ENCODE measurements at regions not wholly inside any gene's neighbourhood (a gene's known extent, or its start where the extent isn't known, plus 50 kb on each side); places are given as distances from the start of the nearest gene placed in this dataset.

DNA sequence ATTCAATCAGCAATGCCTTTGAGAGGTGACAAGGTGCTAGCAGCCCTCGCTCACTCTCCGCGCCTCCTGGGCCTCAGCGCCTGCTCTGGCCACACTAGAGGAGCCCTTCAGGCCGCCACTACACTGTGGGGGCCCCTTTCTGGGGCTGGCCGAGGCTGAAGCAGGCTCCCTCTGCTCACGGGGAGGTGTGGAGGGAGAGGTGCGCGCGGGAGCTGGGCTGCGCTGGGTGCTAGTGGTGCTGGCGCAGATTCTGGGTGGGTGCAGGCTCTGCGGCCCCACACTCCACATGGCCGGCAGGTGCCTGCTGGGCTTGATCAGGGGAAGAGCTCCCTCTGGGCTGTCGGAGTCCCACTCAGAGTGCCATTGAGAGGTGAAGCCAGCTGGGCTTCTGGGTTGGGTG, 351.0 kb downstream of the GASK1B start:
- FAIRE-seq (no peak), DNase-seq (ENCODE audit: insufficient read length, low spot score) (no peak)
- TF ChIP-seq TAF1 (IDR thresholded peaks at IDR 0.05; ENCODE audit: low read depth, low read length): no peak
- TF ChIP-seq POLR2A (IDR thresholded peaks at IDR 0.05; ENCODE audit: low read depth, low read length): no peak
- TF ChIP-seq POLR2AphosphoS5 (IDR thresholded peaks at IDR 0.05; ENCODE audit: low read depth, low read length): no peak
- TF ChIP-seq SPI1 (IDR thresholded peaks at IDR 0.05; ENCODE audit: low read depth, low read length): no peak
- TF ChIP-seq PAX5 (IDR thresholded peaks at IDR 0.05; ENCODE audit: insufficient read depth, low read length, severe bottlenecking): no peak
- no peak for TF ChIP-seq POU2F2 (IDR thresholded peaks at IDR 0.05; ENCODE audit: low read depth, low read length)

DNA sequence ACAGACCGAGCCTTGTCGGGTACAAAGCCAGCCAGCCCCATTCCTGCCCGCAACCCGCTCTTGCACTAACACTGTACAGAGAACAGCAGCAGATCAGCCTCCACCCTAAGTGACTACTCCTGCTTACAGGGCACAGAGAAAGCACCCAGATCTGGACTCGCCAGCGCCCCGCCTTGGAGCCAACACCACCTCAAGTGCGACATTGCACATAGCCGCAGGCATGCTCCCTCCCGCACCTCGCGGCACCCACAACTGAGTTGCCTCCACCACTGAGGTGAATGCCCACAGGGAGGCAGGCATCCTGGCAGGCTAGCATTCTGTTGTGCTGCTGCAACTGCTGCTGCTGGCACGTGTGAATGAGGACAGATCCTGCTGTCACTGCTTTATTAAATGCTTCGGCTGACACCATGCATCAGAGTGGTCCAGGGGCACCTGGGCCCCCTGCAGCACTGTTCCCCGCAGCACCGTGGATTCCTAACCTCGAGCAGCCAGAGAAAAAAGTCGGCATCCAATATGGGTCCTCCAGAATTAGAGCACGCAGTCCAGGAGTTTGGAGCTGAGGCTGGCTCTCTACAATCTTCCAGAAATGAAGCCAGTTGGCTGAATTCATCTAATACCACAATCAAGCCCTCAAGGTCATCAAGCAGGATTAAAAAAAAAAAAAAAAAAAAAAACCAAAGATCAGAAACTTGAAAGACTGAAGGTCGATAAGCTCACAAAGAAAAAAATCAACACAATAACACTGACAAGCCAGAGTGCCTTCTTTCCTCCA, 352.9 kb downstream of the GASK1B start:
- TF ChIP-seq POU2F2 (IDR thresholded peaks at IDR 0.05; ENCODE audit: low read depth, low read length) (no peak), TAF1 (IDR thresholded peaks at IDR 0.05; ENCODE audit: low read depth, low read length) (no peak), POLR2AphosphoS5 (IDR thresholded peaks at IDR 0.05; ENCODE audit: low read depth, low read length) (no peak), POLR2A (IDR thresholded peaks at IDR 0.05; ENCODE audit: low read depth, low read length) (no peak), SPI1 (IDR thresholded peaks at IDR 0.05; ENCODE audit: low read depth, low read length) (no peak), PAX5 (IDR thresholded peaks at IDR 0.05; ENCODE audit: insufficient read depth, low read length, severe bottlenecking) (no peak)
- FAIRE-seq (no peak), DNase-seq (ENCODE audit: insufficient read length, low spot score) (no peak)

DNA sequence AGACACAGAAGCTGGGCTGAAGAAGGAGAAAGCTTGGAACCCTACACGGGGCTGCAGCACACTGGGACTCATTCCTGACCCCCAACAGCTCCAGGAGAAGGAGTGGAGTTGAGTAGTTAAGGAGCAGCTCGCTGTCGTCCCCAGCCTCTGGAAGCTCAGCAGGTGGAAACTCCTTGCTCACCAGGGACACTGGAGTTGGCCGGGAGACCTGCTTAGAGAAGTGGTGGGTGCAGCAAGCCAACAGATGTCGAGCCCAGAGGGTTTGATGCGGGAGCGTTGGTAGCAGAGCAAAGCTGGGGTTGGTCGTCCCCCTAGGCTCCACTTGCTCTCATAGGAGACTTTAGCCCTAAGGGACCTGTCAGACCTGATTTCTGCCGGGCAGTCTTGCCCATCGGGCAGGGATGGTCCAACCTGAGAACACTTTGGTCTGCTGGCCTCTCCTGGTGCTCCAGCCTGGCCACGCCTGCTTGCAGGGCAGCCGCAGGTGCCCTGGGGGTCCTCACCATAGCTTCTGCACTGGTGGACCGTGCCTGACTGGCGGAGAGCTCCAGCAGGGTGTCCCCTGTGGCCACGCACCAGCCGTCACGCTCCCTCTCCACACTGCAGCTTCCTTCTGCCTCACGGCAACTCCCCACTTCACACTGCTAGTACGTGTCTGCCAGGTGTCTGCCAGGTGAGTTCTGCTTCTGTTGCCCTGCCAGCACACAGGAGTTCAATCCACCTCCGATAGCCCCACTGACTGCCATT, 353.7 kb downstream of the GASK1B start:
- TF ChIP-seq POU2F2 (IDR thresholded peaks at IDR 0.05; ENCODE audit: low read depth, low read length) (no peak), PAX5 (IDR thresholded peaks at IDR 0.05; ENCODE audit: insufficient read depth, low read length, severe bottlenecking) (no peak), POLR2AphosphoS5 (IDR thresholded peaks at IDR 0.05; ENCODE audit: low read depth, low read length) (no peak), TAF1 (IDR thresholded peaks at IDR 0.05; ENCODE audit: low read depth, low read length) (no peak), SPI1 (IDR thresholded peaks at IDR 0.05; ENCODE audit: low read depth, low read length) (no peak), POLR2A (IDR thresholded peaks at IDR 0.05; ENCODE audit: low read depth, low read length) (no peak)
- FAIRE-seq (no peak), DNase-seq (ENCODE audit: insufficient read length, low spot score) (no peak)

DNA sequence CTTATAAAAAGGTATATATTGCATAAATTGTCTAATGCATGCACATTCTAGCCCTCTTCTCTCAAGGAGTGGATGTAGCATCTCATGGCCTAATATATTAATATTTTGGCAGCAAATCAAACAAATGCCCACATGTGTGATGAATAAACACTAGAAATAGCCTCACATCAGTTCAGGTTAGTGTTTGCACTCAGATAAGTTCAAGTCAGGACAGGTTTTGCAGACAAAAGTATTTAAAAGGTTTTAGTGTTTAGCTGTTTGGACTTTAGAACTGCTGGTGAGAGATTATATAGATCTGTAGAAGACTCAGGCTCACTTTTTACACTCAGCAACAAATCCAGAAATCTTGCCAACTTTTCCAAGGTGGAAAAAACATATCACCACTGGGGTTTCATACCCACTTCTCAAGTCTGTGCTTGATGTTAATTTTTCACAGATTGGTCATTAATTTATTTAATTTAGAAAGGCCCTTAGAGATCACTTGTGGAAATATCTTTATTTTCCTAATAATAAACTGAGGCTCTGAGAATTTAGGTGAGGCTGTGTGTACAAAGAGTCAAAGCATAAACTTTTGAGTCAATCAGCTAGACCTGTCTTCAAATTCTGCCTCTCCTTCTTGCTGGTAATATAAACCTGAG, 362.6 kb downstream of the GASK1B start:
- no peak for FAIRE-seq
- TF ChIP-seq POLR2AphosphoS5 (IDR thresholded peaks at IDR 0.05; ENCODE audit: low read depth, low read length) (no peak), POU2F2 (IDR thresholded peaks at IDR 0.05; ENCODE audit: low read depth, low read length) (no peak), SPI1 (IDR thresholded peaks at IDR 0.05; ENCODE audit: low read depth, low read length) (no peak), TAF1 (IDR thresholded peaks at IDR 0.05; ENCODE audit: low read depth, low read length) (no peak), POLR2A (IDR thresholded peaks at IDR 0.05; ENCODE audit: low read depth, low read length) (no peak), PAX5 (IDR thresholded peaks at IDR 0.05; ENCODE audit: insufficient read depth, low read length, severe bottlenecking) (no peak)
- no peak for DNase-seq (ENCODE audit: insufficient read length, low spot score)

DNA sequence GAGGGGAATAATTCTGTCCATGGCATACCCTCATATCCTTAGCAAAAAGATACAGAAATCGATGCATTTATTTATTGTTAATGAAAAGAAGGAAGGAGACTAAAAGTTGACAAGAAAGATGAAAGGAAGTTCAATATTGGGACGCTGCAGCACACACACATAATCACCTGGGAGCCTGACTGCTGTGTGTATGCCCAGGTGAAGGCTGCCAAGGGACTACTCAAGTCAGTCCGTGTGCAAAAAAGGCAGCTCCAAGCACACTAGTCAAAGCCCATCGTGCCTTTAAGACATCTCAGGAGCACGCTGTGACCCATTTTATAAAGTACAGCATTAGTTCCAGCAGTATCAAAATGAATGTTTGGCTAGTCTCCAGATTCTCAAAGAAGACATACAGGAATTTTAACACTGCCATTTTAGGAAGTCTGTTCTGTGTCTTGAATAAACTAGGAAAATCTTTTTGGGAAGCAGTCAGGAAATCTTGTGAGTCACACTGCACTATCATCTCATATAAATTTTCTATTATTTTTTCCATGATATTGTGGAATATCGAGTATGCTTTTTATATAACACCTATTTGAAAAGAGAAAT, 363.9 kb downstream of the GASK1B start:
- FAIRE-seq: no peak
- no peak for DNase-seq (ENCODE audit: insufficient read length, low spot score)
- TF ChIP-seq POLR2AphosphoS5 (IDR thresholded peaks at IDR 0.05; ENCODE audit: low read depth, low read length) (no peak), POU2F2 (IDR thresholded peaks at IDR 0.05; ENCODE audit: low read depth, low read length) (no peak), TAF1 (IDR thresholded peaks at IDR 0.05; ENCODE audit: low read depth, low read length) (no peak), SPI1 (IDR thresholded peaks at IDR 0.05; ENCODE audit: low read depth, low read length) (no peak), POLR2A (IDR thresholded peaks at IDR 0.05; ENCODE audit: low read depth, low read length) (no peak), PAX5 (IDR thresholded peaks at IDR 0.05; ENCODE audit: insufficient read depth, low read length, severe bottlenecking) (no peak)

DNA sequence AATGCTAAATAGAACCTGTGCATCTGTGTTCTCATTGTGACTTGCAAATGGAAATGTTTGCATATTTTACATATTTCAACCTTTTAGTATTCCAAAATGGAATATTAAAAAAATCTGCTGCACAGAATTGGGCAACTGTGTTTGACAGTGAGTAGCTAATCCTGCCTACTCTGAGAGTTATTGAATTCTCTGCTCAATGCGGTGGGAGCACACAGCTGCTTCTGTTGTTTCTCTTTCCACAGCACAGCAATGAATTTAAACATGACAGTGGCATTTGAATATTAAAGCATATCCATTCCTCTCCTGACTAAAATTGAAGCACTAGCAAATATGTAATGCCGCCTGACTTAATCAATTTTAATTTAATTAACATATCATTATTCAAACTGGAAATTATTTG, 366.6 kb downstream of the GASK1B start:
- FAIRE-seq (no peak), DNase-seq (ENCODE audit: insufficient read length, low spot score) (no peak)
- TF ChIP-seq POLR2A (IDR thresholded peaks at IDR 0.05; ENCODE audit: low read depth, low read length): no peak
- no peak for TF ChIP-seq PAX5 (IDR thresholded peaks at IDR 0.05; ENCODE audit: insufficient read depth, low read length, severe bottlenecking)
- no peak for TF ChIP-seq POU2F2 (IDR thresholded peaks at IDR 0.05; ENCODE audit: low read depth, low read length)
- TF ChIP-seq TAF1 (IDR thresholded peaks at IDR 0.05; ENCODE audit: low read depth, low read length): no peak
- TF ChIP-seq SPI1 (IDR thresholded peaks at IDR 0.05; ENCODE audit: low read depth, low read length): no peak
- no peak for TF ChIP-seq POLR2AphosphoS5 (IDR thresholded peaks at IDR 0.05; ENCODE audit: low read depth, low read length)

DNA sequence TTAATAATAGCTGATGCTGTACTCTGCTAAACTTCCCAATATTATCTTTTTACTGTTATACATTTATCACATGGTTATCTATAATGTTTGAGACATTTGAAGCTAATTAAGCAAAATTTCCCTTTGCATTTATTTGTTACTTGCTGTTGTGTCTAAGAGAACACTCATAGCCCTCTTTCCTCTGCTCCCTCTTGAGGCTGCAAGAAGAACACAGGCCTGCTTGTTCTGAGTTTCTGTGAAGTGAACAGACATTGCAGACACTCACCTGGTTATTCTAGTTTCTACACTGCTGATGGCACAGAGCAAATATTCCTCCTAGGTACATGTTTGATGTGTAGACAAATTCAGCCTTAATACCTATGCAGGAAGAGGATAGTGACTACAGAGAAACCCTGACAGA, 367.8 kb downstream of the GASK1B start:
- FAIRE-seq (no peak), DNase-seq (ENCODE audit: insufficient read length, low spot score) (no peak)
- no peak for TF ChIP-seq POLR2AphosphoS5 (IDR thresholded peaks at IDR 0.05; ENCODE audit: low read depth, low read length)
- no peak for TF ChIP-seq SPI1 (IDR thresholded peaks at IDR 0.05; ENCODE audit: low read depth, low read length)

DNA sequence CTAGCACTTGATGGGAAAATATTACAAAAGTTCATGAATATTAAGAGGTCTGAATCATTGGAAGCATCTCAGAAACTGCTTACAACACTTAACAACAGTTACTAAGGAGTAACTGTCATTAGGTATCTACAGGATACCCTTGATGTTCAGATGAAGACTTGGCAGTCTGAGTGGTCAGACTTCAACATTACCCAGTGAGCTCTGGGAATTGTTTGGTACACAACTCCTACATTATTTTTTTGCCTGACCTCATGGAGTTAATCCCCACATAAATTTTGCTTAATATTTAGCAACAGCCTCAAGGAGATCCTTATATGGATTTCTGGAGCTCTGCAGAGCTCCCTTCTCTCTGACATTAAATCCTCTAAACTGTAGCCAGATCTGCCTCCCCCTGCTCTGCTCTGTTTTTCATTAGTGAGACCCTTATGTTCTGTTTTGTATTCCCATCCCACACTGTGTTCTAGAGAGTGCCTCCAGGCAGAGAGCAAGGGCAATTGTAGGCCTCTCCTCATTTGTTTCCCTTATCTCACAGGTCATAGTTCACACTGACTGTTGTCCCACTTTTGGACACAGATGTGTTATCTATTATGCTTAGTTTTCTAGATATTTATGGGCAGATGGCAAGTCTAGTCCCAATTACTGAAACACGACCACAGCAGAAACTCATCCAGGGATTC, 368.8 kb downstream of the GASK1B start:
- TF ChIP-seq SPI1 (IDR thresholded peaks at IDR 0.05; ENCODE audit: low read depth, low read length) (no peak), PAX5 (IDR thresholded peaks at IDR 0.05; ENCODE audit: insufficient read depth, low read length, severe bottlenecking) (no peak), POLR2A (IDR thresholded peaks at IDR 0.05; ENCODE audit: low read depth, low read length) (no peak), TAF1 (IDR thresholded peaks at IDR 0.05; ENCODE audit: low read depth, low read length) (no peak), POU2F2 (IDR thresholded peaks at IDR 0.05; ENCODE audit: low read depth, low read length) (no peak), POLR2AphosphoS5 (IDR thresholded peaks at IDR 0.05; ENCODE audit: low read depth, low read length) (no peak)
- DNase-seq (ENCODE audit: insufficient read length, low spot score): no peak
- no peak for FAIRE-seq
